NCI-H2171 treated with DMSO at 0.1 percent for 48 hours (cell line): ENCODE measurements at regions not wholly inside any gene's neighbourhood (a gene's known extent, or its start where the extent isn't known, plus 50 kb on each side); places are given as distances from the start of the nearest gene placed in this dataset.

Experiments used
- DNase-seq: peaks from one replicate; lab custom pipeline; 2025; lab: John Stamatoyannopoulos, UW

- DNase-seq, result no peak
These were observed 389.8 kb upstream of the BRINP1 start for GRCh38 chr9:119758990-119759389.

DNA sequence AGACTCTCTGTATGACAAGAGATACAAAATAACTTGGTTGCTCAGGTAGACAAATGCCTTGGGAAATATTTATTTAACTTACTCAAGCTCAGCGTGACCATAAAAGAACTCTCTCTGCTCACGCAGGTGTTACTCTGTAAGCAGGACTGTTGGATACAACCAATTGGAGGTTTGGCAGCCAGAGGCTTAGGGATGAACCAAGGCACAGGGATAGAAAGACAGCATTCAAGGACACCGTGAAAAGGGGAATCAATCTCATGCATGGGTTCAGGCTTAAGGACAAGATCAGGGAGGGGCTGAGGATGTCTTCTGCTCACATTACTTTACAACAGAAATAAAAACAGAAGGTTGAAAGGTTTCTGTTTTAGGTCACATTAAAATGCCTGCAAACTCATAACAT lies 389.0 kb upstream of the BRINP1 start:
- no peak for DNase-seq

- DNase-seq, result no peak
These were observed 370.2 kb upstream of the BRINP1 start for GRCh38 chr9:119739476-119739875.

- no peak for DNase-seq
These were observed 367.5 kb upstream of the BRINP1 start for GRCh38 chr9:119736491-119737454.

DNA sequence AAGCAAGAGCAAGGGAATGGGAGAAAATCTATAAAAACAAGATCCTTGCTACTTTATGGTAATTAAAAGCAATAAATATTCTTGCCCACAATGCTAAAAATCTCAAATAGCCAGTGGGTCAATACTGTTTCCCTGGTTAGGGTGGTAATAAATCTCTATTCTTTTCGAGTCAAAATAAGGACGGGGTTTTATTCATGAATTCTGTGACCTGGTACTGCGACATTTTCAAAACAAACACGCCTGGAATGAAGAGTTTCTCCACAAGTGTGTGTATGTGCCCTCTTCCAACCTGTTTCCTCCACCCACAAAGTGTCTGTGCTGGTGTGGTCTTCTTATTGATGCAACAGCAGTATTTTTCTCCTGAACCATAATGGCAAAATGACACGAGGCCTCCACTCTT lies 358.8 kb upstream of the BRINP1 start:
- no peak for DNase-seq

DNA sequence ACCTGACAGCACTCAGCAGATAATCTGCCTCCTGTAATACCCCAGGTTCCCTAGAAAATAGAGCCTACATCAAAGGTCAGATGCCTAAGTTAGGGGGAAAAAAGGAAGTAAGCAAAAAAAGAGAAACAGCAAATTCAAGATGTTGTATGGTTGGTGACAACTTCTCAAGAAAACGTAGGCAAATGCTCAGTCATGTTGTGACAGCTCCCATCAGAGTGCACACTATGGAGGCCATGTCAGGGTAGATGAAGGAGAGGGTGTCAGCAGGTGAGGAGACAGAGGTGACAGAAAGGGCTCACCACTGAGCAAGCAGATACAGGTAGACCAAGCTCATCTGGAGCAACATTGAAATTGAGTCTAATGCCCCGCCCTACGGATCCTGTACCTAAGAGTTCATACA lies 356.8 kb upstream of the BRINP1 start:
- no peak for DNase-seq

GRCh38 chr9:119722384-119722783 lies 353.1 kb upstream of the BRINP1 start:
- DNase-seq, result no peak

- DNase-seq, result no peak
These were observed 343.1 kb upstream of the BRINP1 start for GRCh38 chr9:119712325-119712724.

DNA sequence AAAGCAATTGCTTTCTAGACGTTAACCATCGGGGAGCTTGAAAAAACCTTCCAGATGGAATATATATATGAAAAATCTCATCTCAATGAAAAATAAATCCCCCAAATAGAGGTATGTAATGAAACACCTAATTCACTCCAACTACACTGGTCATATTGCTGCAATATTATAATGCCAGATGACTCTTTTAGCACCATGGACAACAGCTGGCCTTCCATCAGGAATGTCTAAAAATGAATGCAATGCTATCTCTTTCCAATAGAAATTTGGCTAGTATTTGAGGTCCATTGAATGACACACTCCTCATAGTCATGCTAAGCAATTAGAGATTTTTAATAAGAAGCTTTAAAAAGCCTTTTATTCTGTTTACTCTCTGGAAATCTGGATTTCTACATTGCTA lies 340.2 kb upstream of the BRINP1 start:
- no peak for DNase-seq

- DNase-seq, result no peak
These were observed 338.1 kb upstream of the BRINP1 start for GRCh38 chr9:119707228-119707845.

- peak; percentile 56 for DNase-seq
These were observed 332.4 kb upstream of the BRINP1 start for GRCh38 chr9:119701651-119702050.

- no peak for DNase-seq
These were observed 329.3 kb upstream of the BRINP1 start for GRCh38 chr9:119698535-119698934.

DNA sequence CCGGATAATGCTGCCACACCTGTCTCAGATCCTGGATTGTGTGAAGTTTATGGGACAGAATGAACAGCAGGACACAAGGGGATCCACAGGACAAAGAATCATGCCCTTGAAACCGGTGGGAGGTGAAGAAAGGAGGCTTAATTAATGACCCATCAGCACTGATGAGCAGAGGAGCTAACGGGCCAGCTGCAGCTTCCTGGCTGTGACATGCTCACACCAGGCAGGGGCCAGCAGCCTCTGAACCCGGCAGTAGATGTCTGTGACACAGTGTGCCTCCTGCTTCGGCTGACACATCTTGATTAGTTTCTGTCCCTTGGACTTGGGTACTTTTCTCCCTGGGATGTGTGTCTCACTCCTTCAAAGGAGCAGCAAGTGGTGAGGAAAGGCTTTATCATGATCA lies 328.8 kb upstream of the BRINP1 start:
- no peak for DNase-seq

GRCh38 chr9:119689879-119690278 lies 320.6 kb upstream of the BRINP1 start:
- DNase-seq, result no peak

GRCh38 chr9:119688547-119688946 lies 319.3 kb upstream of the BRINP1 start:
- DNase-seq, result no peak

GRCh38 chr9:119677811-119678505 lies 308.7 kb upstream of the BRINP1 start:
- peak; percentile 94 for DNase-seq

DNA sequence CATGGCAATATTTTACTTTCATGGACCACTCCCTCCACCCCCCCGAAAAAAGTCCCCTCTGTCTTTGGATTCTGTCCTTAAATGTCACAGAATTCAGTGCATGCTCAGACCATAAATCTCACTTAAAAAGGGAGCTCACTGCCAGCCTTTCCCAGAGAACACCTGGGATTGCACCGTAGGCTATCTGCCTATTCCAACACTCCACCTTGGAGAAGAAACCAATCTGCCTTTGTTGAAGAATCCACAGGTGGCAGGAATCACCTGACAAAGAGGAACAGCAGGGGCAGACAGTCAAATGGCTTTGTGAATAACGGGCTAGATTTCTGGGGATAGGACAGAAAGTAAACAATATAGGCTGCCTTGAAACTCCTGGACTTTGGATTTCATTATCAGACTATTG lies 306.7 kb upstream of the BRINP1 start:
- peak; percentile 69 for DNase-seq

DNA sequence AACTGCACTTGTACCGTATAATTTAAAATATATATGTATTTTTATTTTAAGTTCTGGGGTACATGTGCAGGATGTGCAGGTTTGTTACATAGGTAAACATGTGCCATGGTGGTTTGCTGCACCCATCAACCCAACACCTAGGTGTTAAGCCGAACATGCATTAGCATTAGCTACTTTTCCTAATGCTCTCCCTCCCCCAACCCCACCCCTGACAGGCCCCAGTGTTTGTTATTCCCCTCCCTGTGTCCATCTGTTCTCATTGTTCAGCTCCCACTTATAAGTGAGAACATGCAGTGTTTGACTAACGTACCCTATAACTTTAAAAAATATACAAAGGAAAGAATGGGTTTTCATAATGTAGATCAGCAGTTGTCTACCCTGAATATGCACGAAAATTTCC lies 303.5 kb upstream of the BRINP1 start:
- DNase-seq, result peak; percentile 81

GRCh38 chr9:119667916-119668315 lies 298.7 kb upstream of the BRINP1 start:
- DNase-seq, result no peak

DNA sequence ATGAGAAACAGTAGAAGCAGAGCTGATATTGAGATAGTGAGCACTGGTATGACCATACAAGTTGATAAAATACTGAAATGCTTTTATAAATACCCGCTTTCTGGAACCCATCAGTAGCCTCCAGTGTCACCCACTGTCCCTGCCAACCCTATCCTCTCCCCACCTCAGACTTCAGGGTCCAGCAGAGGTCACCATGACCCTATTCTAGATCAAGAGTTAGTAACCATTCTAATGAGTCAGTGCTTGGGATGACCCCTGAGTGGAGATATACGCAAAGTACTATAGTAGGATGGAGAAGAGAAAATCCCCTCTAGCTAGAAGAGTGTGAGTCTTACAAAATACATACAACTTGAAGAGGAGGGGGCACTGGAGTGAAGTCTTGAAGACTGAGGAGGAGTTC lies 297.9 kb upstream of the BRINP1 start:
- DNase-seq, result no peak

DNA sequence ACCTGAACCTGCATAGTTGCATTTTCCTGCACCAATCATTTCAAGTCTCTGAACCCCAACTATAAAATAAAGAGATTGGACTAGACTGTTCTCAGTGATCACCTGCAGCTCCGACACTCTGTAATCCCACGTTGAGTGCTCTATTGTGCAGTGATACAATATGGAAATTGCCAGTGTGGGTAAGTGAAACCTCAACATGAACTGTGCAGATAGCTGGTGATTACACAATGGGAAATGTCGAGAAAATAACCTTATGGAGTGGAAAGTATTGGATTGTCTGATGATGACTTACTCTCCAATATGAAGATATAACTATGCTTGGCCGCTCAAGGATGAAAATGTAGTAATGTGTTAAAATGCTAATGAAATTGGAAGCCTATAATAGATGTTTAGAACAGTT lies 293.1 kb upstream of the BRINP1 start:
- peak; percentile 46 for DNase-seq

- no peak for DNase-seq
These were observed 283.7 kb upstream of the BRINP1 start for GRCh38 chr9:119652931-119653330.

- no peak for DNase-seq
These were observed 280.0 kb upstream of the BRINP1 start for GRCh38 chr9:119649205-119649604.
